RWPE1 (cell line): ENCODE measurements at regions not wholly inside any gene's neighbourhood (a gene's known extent, or its start where the extent isn't known, plus 50 kb on each side); places are given as distances from the start of the nearest gene placed in this dataset.

Source experiments
- CTCF ChIA-PET: fragments of 350-600 bp; sonication (Branson Sonifier 250); formaldehyde crosslinking; extraction: SDS; loops from one replicate; lab custom pipeline; 2021; lab: Yijun Ruan, JAX
- POLR2A ChIA-PET: fragments of 400-600 bp; formaldehyde crosslinking; extraction: SDS; loops from one replicate; lab custom pipeline; 2020; ENCODE audit warnings: antibody characterized with exemption; ENCODE audit not compliant: low non-redundant PET; lab: Yijun Ruan, JAX
- DNase-seq: peaks from one replicate; pipeline ENCODE4 v3.0.0; 2012; ENCODE audit warnings: low spot score
- H3K27ac ChIP-seq: fragments of 450-650 bp; 2 replicates; pipeline ENCODE4 v1.5.1; 2017
- TF ChIP-seq, protein P1 (sequence below): fragments of 450-650 bp; conservative IDR thresholded peaks from 2 replicates; pipeline ENCODE4 v1.5.1; 2017; ENCODE audit warnings: low read depth, mild to moderate bottlenecking

DNA sequence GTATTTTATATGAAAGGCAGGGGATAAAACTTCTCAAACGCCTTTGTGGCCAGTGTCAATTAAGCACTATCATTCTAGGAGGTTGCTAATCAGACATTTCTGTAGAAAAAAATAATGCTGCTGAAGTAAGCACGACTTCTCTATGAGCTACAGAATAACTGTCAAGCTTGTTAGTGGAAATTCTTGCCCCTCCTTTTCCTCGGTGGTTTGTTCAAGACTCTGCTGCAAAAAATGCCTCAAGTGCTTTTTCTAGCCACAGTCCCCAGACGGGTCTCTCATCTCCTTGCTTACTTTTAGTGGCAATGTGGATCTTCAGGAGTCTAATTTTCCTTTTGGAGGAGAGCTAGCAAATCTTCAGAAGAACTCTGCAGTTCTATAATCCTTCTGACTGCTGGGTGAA, 452.0 kb downstream of the FUT8 start:
- no peak overlapping the region for H3K27ac ChIP-seq
- TF ChIP-seq, protein P1, sequence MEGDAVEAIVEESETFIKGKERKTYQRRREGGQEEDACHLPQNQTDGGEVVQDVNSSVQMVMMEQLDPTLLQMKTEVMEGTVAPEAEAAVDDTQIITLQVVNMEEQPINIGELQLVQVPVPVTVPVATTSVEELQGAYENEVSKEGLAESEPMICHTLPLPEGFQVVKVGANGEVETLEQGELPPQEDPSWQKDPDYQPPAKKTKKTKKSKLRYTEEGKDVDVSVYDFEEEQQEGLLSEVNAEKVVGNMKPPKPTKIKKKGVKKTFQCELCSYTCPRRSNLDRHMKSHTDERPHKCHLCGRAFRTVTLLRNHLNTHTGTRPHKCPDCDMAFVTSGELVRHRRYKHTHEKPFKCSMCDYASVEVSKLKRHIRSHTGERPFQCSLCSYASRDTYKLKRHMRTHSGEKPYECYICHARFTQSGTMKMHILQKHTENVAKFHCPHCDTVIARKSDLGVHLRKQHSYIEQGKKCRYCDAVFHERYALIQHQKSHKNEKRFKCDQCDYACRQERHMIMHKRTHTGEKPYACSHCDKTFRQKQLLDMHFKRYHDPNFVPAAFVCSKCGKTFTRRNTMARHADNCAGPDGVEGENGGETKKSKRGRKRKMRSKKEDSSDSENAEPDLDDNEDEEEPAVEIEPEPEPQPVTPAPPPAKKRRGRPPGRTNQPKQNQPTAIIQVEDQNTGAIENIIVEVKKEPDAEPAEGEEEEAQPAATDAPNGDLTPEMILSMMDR, result no peak
- ChIA-PET POLR2A (no interaction called here), CTCF (interaction anchor here (0.6 kb wide), 1 partner anchor 643 kb away, joined by 3 read pairs; no protein-coding TSS in a partner anchor)
- DNase-seq, result no peak

DNA sequence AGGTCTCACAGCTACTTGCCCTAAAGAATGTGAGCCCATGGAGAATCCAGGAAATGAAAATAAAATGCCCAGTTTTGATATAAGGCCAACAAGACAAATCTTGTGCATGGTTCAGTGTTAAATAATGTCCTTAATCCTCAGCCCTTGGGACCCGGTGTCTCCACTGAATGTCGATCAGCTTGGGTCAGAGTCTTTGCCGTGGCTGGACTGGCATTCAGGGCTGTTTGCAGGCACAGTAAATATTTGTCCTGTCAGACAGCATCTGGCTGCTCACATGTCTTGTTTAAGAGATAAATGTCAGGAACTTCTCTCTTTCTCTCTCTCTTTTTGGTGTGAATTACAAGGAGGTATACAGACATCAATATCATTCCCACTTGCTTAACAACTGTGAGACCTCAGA, 452.5 kb downstream of the FUT8 start:
- CTCF ChIA-PET, result no interaction called here
- POLR2A ChIA-PET, result no interaction called here

DNA sequence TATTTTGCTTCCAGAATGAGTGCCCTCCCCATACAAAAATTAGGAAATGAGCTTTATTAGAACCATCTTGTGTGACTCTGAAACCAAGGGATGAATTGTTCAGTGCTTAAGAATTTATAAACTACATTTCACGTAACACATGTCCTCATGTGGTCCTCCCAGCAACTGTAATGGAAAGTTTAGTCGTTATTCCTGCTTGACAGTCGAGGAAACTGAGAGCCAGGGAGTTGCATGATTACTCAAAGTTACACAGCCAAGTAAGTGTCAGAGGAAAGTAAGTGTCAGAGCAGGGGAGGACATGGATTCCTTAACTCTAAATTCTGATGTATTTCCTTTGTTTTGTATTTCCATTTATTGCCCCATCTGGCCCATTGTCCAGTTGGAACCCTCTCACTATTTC, 453.9 kb downstream of the FUT8 start:
- no peak overlapping the region for H3K27ac ChIP-seq
- TF ChIP-seq, protein P1, result no peak
- ChIA-PET POLR2A (no interaction called here), CTCF (interaction anchor here (0.6 kb wide), 1 partner anchor 697 kb away, joined by 4 read pairs; no protein-coding TSS in a partner anchor)
- no peak for DNase-seq

More for the DNA sequence above, 452.5 kb downstream of the FUT8 start:
- no peak for DNase-seq
- H3K27ac ChIP-seq, result no peak overlapping the region
- TF ChIP-seq, protein P1, result no peak

DNA sequence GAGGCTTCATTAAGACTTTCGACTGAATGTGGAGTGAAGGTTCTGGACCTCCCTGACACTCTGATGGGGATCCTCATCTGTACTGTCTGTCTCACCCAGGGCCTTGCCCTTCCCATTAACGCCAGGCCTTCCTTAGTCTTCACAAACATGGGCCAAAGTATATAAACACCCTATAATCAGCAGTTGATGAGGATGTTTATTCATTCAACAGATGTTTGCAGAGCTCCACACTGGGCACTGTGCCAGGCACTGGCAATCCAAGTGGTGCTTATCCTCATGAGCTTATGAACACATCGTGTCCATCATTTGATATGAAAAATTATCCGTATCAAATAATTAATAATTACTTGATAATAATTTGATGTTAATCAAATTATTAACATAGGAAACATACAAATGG, 454.4 kb downstream of the FUT8 start:
- DNase-seq, result no peak
- POLR2A ChIA-PET, result no interaction called here
- H3K27ac ChIP-seq, result no peak overlapping the region
- TF ChIP-seq, protein P1, result no peak
- CTCF ChIA-PET, result no interaction called here

DNA sequence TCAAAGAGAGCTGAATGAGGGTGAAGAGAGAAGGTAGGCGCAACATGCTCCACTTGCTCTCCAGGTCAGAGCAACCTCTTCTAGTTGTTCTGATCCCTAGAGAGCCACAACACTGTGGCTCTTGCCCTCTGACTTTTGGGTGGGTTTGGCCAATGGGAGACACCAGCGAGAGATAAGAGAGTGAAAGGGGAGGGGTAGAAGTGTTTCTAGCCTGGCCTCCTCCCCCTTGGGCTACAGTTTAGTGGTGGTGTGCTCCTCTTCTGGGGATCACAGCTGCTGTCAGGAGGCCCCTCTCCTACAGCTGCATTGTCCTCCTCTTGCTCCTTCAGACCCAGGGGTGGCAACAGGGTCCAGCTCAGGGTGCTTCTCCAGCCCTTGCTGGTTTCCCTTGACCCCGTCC, 454.8 kb downstream of the FUT8 start:
- DNase-seq, result no peak
- ChIA-PET POLR2A (no interaction called here), CTCF (no interaction called here)
- TF ChIP-seq, protein P1, result no peak
- H3K27ac ChIP-seq, result no peak overlapping the region

DNA sequence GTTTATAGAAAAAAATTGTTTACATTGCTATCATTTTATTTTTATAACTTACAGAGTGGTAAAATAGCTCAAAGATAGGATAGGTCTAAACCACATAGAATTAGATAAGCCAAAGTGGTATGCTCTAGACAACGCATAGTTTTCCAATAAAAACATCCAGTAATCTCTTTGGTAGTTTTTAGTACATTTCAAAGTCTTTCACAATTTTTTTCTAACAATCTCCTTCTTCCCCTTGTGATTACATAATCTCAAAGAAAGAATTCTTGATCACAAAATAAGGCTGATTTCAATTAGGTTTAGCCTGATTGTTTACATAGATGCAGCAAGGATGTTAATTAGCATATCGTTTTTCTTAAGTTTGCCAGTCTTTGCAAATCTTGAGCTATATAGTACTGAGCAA, 460.0 kb downstream of the FUT8 start:
- no peak for DNase-seq
- POLR2A ChIA-PET, result no interaction called here
- no peak overlapping the region for H3K27ac ChIP-seq
- CTCF ChIA-PET, result interaction anchor here (0.6 kb wide), 1 partner anchor 443 kb away, joined by 4 read pairs; no protein-coding TSS in a partner anchor
- TF ChIP-seq, protein P1, result no peak

DNA sequence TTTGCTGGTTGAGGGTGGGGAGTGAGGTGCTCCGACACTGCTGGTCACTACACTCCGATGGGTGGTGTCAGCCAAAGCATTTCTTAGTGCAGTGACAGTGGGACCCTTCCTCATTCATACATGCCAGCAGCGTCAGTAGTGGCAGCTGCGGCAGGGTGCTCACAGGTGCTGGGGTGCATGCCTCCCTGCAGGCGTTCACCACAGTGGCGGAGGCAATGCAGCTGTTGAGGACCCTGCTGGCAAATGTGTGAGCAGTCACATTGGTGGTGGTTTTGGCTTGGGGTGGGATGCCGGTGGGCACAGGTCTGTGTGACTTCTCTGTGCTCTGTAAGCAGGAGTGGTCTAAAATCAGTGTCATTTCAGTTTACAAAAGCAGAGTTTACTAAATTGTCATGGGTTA, 464.6 kb downstream of the FUT8 start:
- DNase-seq, result no peak
- CTCF ChIA-PET, result no interaction called here
- POLR2A ChIA-PET, result no interaction called here
- TF ChIP-seq, protein P1, result no peak
- no peak overlapping the region for H3K27ac ChIP-seq
